ENCODE measurements at regions not wholly inside any gene's neighbourhood (a gene's known extent, or its start where the extent isn't known, plus 50 kb on each side); places are given as distances from the start of the nearest gene placed in this dataset.

DNA sequence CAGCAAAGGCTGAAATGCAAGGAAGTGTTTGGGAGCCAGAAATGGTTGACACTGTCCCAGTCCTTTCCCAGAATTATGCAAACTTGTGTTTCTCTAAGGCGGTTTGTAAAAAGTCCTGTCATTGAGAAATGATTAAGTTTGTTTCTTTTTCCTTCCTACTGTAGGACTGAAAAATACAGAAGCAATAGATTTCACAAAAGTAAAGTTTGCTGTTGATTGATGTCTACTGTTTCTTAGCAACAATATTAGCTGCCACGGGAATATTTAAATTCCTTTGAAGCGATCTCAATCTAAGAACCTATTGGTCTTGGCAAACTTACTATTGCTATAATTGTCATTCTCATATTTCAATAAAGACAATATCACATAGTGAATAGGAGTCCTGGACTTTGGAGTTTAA lies 100.7 kb upstream of the IL12A start:
- no peak for DNase-seq (ENCODE audit: low read depth)
- TF ChIP-seq, protein P1, sequence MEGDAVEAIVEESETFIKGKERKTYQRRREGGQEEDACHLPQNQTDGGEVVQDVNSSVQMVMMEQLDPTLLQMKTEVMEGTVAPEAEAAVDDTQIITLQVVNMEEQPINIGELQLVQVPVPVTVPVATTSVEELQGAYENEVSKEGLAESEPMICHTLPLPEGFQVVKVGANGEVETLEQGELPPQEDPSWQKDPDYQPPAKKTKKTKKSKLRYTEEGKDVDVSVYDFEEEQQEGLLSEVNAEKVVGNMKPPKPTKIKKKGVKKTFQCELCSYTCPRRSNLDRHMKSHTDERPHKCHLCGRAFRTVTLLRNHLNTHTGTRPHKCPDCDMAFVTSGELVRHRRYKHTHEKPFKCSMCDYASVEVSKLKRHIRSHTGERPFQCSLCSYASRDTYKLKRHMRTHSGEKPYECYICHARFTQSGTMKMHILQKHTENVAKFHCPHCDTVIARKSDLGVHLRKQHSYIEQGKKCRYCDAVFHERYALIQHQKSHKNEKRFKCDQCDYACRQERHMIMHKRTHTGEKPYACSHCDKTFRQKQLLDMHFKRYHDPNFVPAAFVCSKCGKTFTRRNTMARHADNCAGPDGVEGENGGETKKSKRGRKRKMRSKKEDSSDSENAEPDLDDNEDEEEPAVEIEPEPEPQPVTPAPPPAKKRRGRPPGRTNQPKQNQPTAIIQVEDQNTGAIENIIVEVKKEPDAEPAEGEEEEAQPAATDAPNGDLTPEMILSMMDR (IDR thresholded peaks at IDR 0.05; ENCODE audit: insufficient read depth, low read depth, low read length) = no peak
- no peak overlapping the region for H3K4me3 ChIP-seq (ENCODE audit: low read depth, low read length)

DNA sequence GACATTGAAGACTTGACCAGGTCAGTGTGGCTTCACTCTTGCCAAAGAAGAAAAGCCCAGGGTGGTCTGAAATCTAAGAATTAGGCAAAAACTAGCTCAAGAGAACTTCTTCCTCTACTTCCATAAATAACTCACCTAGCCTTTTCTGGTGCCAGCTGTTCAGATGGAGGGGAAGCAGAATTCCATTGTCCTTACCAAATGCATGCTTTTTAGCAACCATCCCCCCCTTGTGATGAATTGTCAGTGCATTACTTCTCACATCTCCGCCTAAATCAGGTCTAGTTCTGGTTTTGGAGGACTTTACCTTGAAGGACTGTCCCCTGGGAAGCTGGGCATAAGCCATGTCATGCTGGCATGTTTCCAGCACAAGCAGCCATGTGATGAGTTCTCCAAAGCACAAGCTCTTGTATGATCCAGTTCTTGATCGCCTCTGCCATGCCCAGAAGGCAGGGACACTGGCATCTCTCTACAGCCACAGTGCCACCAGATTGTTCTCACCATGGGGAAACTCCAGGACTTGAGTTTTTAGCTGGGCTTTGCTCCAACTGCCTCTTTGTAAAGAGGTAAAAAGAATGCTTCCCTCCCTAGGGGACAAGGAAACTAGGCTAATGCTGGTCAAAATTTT lies 96.4 kb upstream of the IL12A start:
- TF ChIP-seq, protein P1 (IDR thresholded peaks at IDR 0.05; ENCODE audit: insufficient read depth, low read depth, low read length) = no peak
- no peak for DNase-seq (ENCODE audit: low read depth)
- no peak overlapping the region for H3K4me3 ChIP-seq (ENCODE audit: low read depth, low read length)

DNA sequence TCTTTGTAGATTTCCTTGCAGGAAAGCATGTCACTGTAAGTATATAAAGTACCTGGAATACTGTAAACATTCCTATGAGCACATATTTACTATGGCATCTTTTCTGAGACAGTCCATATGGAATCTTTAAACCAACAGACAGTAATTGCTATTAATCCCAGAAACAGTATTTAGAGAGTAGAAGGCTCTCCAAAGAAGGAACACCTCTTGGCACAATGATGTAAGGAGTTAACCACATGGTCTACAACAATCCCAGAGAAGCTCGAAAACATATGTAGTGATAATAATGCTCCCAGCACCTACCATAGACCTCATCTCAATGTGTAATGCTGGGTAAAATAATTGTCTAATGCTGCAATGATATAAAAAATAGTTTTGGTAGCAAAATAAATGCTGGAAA lies 95.8 kb upstream of the IL12A start:
- no peak overlapping the region for H3K4me3 ChIP-seq (ENCODE audit: low read depth, low read length)
- TF ChIP-seq, protein P1 (IDR thresholded peaks at IDR 0.05; ENCODE audit: insufficient read depth, low read depth, low read length) = no peak
- no peak for DNase-seq (ENCODE audit: low read depth)

DNA sequence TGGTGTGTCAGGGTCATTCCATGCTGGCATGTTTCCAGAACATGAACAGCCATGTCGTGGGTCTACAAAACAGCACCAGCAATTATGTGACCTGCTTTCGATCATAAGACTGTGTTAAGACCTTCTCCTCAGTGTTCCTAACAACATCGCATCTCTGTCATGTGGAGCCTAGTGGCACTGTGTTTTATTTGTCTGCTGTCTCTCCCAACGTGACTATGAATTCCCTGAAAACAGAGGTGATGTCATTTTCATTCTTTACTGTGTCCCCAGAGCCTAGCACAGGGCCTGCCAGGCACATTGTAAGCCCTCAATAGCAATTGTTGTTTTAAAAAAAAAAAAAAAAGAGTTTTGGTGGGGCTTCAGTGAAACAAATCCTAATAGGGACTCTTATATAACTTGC lies 94.2 kb upstream of the IL12A start:
- TF ChIP-seq, protein P1 (IDR thresholded peaks at IDR 0.05; ENCODE audit: insufficient read depth, low read depth, low read length) = no peak
- no peak overlapping the region for H3K4me3 ChIP-seq (ENCODE audit: low read depth, low read length)
- DNase-seq (ENCODE audit: low read depth) = no peak

DNA sequence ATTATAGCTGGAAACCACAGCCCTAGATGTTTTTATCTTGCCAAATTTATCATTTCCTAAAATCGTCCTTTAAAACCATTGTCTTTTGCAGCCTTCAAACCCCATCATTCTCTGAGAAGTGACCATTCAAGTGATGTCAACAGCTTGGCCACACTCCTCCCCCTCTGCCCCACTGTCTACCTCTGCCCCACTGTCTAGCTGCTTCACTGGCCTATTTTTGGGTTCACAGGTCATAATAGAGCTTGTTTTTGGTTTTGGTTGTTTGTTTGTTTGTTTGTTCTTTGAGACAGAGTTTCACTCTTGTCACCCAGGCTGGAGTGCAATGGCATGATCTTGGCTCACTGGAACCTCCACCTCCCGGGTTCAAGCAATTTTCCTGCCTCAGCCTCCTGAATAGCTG lies 93.2 kb upstream of the IL12A start:
- no peak overlapping the region for H3K4me3 ChIP-seq (ENCODE audit: low read depth, low read length)
- DNase-seq (ENCODE audit: low read depth) = no peak
- TF ChIP-seq, protein P1 (IDR thresholded peaks at IDR 0.05; ENCODE audit: insufficient read depth, low read depth, low read length) = no peak

DNA sequence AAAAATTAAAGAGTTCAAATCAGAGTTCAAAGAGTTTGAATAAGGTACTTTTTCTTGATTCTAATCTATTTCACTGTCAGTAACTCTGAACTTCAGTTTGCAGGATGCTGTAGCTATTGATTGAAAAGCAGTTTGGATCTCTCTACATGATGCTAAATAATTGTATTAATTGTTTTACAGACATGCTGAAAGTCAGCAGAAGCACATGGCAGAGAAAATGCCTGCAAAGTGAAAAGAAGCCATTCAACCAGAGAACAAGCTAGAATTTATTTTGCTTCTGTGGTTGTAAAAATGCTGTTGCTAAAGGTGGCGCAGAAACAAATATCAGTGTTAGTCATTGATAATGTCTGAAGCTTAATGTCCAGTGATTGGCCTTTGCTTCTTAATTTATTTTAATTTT lies 92.1 kb upstream of the IL12A start:
- H3K4me3 ChIP-seq (ENCODE audit: low read depth, low read length) = no peak overlapping the region
- no peak for DNase-seq (ENCODE audit: low read depth)
- TF ChIP-seq, protein P1 (IDR thresholded peaks at IDR 0.05; ENCODE audit: insufficient read depth, low read depth, low read length) = no peak
